HG03196 (cell line): ENCODE measurements at regions not wholly inside any gene's neighbourhood (a gene's known extent, or its start where the extent isn't known, plus 50 kb on each side); places are given as distances from the start of the nearest gene placed in this dataset.
A peak's percentile ranks its signal among the peaks of the same experiment; 100 is the strongest.
"Not testable (repeated sequence)": the region's sequence is repeated elsewhere in the genome, so short reads cannot be mapped to it uniquely, and the experiment has no call there.

Experiments used
- ATAC-seq: cut with Tn5 transposase; IDR thresholded peaks from one replicate; pipeline ENCODE4 v1.9.1; 2021; ENCODE audit not compliant: unreplicated experiment

DNA sequence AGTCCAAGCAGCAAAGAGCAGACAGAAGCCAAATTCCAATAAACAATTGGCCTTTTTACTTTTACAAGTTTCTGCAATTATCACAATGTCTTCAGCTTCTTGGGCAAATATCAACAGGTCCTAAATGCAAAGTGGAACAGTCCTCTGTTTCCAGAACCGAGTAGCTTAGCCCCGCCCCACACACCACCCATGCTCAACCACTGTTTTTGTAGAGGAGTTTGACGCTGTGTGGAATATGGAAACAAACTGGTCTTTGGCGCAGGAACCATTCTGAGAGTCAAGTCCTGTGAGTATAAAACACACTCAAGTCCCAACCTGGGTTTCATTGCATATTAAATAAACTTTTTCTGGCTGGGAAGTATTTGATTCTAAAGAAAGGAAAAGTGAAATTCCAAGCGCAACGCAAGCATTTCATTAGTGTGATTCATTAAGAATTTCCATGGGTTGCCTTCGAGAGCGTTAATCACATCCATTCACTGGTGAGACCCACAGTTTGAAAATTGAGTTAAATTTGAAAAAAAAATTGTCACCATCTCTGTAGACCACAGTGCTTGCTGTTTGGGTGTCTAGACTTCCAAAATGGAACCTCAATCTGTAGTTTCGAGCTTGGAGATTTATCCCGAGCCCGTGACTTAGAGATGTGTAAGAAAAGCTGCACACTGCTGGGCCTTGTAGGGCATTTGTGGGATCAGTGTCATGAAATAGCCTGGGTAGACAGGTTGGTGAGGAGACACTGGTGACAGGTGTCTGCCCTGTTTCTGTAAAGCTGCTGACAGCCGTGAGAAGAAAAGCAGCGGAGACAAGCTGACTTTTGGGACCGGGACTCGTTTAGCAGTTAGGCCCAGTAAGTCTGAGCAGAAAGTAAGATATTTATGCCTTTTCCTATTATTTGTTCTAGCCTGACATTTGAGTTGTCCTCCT is 96.1 kb downstream of the DAD1 start:
- ATAC-seq = no peak

DNA sequence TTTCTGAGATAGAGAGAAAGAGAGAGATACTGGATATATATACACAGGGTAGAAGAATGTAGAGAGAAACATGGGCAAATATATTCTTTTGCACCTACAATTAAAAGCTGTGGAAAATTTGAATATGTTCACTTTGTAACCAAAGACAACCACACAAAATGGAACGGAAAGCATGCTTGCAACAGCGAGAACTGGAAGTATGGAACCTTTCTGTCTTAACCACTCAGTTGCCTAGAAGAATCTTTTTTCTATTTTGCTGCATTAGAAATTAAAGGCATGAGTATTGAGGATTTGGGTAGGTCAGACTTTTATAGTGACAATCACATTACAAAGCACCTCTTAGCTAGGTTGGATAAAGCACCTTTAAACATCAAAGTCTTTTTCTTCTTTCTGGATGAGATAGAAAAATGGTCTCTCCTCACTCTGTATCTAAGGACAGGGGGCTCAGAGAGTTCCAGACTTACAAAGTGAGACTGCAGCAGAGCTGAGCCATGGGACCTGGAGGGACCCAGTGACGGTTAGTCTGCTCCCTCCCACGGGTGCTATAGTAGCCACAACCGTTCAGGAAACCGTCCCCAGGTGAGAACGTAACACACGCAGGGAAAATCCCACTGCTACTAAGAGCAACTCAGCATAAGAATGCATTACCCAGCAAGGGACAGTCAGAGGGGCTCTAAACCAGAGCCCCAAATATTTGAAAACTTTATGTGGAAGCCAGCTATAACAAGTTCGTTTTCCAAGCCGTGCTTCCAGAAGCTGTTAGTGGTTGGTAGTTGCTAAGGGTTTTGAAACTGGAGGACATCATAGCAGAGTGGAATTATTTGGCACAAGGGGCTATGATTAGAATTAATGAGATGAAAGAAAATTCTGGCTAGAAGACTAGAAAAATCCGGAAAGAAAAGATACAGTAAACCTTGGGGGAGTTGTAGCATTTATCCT is 97.1 kb downstream of the DAD1 start:
- ATAC-seq = no peak

DNA sequence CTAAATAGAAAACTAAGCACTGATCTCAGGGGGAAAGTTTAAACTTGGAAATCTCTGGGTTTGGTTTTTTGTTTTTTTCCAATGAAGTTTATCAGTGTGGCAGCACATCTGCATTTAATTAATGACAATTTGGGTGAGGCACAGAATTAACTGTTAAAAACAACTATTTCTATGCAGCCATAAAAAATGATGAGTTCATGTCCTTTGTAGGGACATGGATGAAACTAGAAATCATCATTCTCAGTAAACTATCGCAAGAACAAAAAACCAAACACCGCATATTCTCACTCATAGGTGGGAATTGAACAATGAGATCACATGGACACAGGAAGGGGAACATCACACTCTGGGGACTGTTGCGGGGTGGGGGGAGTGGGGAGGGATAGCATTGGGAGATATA is 98.0 kb downstream of the DAD1 start:
- ATAC-seq = not testable (repeated sequence)

DNA sequence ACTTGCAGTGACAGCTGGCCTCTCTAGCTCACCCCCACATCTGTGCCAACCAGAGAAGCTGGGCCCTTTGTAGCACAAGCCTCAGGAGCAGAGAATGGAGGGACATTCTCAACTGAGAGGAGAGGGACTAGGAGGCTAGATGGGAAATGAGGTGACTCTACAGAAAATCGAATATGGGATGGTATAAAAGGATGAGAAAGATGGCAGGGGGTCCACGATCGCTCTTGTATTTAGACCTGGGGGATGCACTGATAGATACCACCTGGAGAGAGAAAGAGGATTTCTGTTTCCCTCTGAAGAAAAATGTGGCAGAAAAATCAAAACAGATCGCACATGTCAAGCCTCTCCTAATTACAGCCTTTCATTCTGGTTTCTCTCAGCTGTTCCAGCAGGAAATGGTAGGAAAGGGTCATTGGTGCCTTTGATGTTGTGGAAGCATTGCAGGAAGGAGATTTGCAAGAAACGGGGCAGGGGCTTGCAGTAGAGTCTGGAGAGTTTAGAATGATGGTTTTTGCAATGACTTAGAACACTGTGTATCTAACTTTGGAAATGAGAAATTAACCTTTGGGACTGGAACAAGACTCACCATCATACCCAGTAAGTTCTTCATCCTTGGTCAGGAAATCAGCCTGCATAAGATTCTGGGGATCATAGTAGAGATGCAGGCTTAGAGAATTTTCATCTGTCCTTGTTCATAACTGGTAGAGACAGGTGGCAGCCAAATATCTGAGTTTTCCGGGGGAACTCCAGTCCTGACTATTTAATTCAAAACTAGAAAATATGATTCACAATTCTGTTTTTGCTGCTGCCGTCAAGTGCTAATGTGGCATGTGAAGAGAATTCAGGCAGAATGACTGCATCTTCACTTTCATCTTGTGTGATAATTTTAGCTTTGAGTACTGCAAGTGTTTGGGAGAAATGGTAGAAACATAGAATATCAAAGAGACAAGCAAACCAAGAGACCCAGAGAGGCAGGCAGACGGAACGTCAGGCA is 98.8 kb downstream of the DAD1 start:
- no peak for ATAC-seq

DNA sequence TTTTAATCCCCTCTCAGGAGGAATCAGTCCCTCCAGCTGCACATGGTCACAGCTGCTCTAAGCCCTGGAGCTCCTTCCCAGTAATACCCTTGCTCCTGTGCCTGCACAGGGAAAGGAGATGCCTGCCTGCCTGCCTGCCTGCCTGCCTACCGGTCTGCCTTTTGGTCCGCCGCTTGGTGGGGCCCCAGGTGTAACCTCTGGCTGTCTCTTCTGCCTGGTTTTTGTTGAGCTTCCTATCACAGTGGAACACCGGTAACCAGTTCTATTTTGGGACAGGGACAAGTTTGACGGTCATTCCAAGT is 99.8 kb downstream of the DAD1 start:
- ATAC-seq = no peak

DNA sequence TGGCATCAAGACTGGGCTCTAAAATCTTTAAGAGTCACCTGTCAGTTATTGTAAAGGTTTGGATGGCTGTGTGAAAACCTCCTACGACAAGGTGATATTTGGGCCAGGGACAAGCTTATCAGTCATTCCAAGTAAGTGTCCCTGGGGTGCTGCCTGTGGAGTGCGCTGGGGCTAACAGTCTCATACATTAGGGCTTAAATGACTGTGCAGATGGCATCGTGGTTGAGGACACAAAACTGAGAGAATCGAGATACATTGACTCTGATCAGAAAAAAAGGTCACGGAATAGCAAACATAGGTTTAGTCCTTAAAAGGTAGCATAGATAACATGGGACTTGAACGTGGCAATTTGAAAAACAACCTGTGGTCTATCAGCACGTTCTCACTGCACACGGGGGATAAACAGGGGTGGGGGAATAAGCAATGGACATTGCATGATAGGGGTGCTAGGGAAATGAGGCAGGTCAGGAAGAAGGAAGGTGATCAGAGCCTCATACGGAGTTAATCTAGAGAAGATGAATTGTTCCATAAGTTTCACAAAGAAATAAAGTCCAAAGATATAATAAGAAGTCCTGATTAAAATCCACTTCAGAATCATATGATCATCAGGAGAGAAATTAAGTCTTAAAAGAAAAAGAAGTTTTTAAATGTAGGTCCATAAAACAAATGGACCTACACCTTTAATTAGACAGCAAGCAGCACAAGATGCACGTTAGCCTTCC is 100.3 kb downstream of the DAD1 start:
- ATAC-seq = peak; percentile 22

DNA sequence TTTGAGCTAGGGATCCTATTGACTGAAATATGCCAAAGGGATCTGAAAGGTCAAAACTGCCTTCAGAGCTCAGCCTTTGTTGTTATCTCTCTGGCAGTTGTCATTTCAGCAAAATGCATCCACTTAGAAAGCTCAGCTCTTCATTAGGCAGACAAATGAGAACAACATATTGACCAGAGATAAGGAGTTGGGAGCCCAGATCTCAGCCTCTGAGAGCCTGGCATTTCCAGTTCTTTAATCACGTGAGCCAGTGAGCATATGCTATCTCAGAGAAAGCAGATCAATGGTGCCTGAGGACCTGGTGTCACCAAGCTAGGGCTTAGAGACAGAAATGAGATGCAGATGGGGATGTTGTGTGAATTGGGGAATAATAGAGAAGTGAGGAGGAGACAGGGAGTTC is 101.1 kb downstream of the DAD1 start:
- ATAC-seq = no peak

DNA sequence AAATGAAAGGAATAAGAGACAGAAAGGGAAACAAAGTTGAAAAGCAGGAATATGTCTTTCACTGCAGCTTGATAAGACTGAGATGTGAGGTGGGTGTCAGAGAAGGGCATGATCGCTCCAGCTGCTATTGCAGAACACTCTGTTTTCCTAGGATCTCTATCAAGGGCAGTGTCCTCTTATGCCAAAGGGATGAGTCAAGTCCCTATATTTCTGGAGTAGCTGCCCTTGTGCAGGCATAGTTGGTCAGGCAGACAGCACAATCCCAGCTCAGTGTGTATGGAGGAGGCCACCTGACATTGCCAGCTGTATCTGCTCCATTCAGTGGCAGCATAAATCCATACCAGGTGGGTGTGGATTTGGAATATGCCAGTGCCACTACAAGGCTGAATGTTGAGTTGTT is 101.6 kb downstream of the DAD1 start:
- ATAC-seq = no peak

DNA sequence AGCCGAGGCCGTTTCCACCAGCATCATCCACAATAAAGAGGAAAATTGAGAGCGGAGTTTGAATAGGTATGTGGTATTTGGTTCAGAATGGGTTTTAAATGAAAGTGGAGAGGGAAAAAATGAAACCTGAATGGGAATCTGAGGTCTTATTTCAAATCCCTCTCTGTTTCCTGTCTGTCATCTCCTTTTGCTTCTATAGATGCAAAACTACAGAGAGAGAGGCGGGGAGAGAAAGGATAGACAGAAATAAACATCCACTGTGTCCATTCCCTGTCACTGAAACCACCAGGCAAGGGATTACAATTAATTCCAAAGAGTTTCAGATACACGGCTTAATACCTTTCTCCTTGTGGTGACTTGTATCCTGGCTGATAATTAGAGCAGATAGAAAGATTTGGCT is 102.3 kb downstream of the DAD1 start:
- no peak for ATAC-seq

DNA sequence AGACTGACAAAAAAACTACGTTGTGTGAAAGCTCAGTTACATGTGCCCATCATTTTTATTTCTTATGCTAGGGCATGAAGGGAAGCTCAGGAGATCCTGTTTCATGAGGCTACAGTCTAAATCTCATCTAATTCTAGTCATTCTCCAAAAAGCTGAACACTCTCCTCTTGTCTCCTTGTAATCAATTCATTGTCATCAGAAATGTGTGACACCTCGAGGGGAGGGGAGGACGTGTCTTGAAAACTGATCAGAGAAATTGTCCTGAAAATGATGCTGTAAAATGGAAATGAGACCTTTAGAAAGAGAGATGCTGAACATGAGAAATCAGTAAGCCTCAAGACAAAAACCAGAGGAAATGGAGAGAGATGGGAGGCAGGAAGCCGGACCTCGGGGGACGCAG is 103.4 kb downstream of the DAD1 start:
- no peak for ATAC-seq

DNA sequence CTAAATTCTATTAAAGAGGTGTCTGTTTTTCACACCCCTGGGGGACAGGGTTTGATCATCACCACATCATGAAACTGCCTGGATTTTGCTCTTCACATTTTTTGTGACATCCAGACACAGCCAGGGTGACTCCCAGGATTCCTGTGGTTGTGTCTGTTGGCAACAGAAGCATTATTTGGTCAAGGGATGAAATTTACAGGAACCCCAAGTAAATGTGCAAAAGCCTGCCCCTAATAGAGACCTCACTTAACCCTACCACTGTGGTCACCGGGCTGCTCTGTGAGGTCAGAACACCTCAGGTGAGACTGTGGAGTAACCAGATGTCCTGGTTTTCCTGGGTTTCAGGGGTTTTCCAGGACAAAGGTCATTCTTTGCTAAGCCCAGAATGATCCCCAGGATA is 103.8 kb downstream of the DAD1 start:
- no peak for ATAC-seq

DNA sequence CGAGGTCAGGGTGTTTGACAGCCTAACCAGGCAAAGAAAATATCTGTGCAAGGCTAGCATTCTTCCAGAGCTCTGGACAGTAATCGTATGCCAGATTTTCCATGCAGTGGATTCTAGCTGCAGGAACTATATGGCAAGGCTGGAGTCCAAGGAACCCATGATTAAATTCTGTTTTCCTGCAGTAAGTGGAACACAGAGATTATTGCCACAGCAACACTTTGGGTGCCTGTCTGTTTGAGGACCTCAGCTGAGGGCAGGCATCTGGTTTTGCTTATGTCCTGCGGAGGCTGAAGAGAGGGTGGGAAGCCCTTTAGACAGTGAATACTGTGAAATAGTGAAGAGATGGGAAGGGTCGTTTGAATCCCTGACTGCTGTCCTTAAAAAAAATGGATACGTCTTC is 104.4 kb downstream of the DAD1 start:
- no peak for ATAC-seq

DNA sequence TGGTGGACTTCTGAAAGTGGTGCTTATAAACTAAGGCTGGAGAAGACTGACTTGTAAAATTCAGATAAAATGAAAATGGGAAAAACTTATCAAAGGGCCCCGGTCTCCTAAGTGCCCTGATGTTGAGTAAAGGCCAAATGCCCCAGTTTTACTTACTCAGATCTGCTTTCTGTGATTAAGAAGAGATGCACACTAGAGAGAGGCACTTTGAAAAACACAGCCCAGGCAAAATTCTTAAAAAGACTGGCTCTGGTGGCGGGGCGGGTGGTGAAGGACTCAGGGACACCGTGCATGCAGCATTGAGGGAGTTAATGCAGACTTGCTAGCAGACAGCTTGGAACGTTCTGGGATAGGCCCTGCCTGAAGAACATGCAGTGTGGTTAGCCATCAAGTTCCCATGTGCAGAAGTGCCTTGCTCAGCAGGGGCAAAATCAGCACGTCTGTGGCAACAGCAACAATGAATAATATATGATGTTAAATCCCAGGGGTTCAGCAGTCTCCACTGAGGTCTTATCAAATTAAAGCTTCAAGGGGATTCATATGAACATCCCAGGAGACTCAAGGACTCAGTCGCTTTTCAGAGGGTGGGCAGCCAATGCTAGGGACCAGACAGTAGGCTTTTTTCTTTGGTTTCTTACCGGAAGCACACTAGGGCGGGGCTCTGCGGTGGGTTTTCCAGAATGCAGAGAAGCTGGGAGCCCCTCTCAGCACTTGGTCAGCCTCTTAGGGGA is 105.0 kb downstream of the DAD1 start:
- no peak for ATAC-seq

DNA sequence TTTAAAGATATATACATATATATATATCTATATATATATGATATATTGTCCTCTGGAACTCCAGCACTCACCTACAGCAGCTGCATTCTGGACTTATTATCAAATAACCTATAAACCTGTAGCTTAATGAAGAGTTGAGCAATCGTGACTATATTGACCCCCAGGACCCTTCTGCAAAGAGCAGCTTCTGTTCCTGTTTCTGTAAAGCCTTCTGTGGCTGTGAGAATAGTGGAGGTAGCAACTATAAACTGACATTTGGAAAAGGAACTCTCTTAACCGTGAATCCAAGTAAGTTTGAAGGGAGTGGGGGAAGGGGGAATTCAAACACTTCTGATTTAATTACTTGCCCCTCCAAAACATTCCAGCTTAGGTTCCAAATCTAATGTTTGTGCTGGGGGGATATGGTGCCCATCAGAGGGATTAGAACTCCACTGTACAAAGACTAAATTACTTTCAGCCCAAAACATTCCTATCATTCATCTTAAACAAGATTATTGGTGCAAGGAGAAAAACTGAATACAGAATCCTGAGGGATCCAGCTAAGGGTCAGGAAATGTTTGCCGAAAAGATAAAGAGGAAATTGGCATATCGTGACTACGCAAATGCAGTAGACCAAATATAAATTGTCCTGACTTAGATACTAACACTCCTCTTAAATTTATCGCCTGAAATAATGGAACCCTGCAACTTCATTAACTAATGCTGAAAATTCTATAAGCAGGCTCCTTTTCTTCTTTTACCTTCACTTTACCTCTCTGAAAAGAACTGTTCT is 106.1 kb downstream of the DAD1 start:
- ATAC-seq = no peak

DNA sequence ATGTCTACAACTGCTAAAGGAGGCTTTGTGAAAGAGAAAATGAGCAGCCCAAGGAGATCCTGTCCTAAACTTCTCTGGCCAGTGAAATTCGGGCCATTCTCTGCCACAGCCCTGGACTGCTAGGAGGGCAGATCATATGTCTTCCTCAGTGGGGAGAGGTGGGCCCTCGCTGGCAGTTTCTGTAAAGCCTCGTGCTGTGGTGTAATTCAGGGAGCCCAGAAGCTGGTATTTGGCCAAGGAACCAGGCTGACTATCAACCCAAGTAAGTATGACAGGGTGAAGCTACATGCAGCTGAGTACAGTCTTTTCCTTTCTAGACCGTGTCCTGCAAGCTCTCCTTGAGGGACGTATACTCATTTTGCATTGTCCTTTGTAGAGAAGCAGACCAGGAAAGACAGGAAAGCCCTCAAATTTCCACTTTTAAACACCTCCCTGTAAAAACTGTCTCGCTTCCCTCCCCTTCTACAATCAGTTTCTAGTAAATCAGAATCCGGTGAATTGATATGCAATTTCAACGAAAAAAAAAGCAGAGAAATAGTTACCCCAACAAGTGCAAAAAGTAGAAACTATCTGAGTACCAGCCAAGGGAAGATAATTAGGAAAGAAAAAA is 106.8 kb downstream of the DAD1 start:
- ATAC-seq = no peak

DNA sequence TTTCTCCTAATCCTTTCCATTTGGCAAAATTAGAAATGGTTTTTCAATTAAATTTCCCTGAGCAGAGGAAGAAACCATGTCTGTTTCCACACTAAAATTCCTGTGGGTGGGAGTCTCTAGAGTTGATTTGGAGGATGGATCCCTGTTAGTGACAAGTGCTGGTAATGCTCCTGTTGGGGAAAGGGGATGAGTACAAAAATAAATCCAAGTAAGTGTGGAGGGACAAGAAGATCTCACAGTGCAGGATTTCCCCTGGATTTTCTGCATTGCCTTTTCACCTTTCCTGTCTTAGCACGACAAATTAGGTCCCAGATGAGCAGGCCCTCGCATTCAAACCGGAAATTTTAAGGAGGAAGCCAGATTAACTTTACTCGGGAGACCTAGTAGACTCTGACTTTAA is 107.5 kb downstream of the DAD1 start:
- ATAC-seq = no peak

DNA sequence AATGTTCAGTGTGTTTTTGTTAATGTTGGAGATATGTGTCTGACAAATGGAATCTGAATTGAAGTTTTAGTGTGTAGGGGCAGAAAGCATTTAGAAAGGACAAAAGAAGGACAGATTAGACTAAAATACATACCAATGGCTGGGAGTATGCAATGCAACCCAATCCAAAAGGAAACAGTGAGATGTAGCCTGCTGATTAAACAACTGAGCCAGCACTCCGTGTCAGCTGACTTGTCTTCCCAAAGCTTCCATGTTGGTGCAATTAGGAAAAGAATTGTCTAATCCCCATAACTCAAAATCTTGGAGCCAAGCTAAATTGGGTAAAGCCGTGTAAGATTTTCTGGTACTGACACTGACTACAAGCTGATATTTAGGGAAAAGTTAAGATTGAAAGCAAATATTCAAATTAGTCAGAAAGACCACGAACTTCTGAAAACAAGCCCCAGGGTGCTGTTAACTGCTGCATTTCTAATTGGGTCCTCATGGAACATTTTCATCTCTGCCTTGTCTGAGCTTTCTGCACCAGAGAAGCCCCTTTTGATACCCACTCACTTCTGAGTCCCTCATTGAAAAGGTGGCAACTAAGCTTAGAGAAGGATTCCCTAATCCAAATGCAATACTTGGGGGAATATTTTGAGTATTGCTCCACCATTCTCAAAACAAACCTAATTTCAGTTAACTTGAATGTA is 109.1 kb downstream of the DAD1 start:
- no peak for ATAC-seq

DNA sequence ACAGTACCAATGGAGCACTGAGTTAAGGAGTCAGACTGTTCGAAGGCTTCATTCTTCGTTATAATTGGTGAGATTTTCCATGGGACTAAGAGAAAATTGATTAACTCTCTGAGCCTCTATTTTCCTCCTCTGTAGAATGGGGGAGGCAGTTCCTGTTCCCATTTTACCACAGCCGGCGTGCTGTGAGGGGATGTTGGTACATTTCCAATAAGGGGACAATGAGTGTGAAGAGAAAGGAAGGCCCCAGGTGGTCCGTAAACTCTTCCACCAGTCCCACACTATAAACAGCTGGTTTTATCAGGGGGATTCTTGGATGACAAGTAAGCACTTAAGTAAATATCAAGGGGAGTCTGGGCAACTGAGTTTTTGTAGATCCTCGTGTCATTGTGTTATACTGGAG is 109.9 kb downstream of the DAD1 start:
- no peak for ATAC-seq
